CD4-positive, alpha-beta memory T cell (primary cell): ENCODE measurements at regions not wholly inside any gene's neighbourhood (a gene's known extent, or its start where the extent isn't known, plus 50 kb on each side); places are given as distances from the start of the nearest gene placed in this dataset.

Experiments used
- CTCF ChIA-PET: fragments of 350-600 bp; sonication (Branson Sonifier 250); formaldehyde crosslinking; loops from one replicate; lab custom pipeline; 2021; ENCODE audit warnings: inconsistent platforms; ENCODE audit not compliant: partially characterized antibody; lab: Charles Lee
- POLR2A ChIA-PET: fragments of 350-600 bp; sonication (Branson Sonifier 250); formaldehyde crosslinking; loops from one replicate; lab custom pipeline; 2021; ENCODE audit not compliant: partially characterized antibody; lab: Charles Lee
- DNase-seq, 5 donors: peaks; one replicate each; pipeline versions ENCODE4 v3.0.0 to v3.0.0-alpha.2; 2020 to 2022; ENCODE audit warnings: mixed read lengths in 1 of 5
- H3K27ac ChIP-seq: one replicate; pipeline ENCODE4 v1.7.0; 2013; ENCODE audit warnings: low read depth, low read length
- H3K27me3 ChIP-seq: 2 replicates; pipeline ENCODE4 v1.7.0; 2013; ENCODE audit warnings: mild to moderate bottlenecking, low read length, moderate library complexity; ENCODE audit not compliant: insufficient read depth
- H3K36me3 ChIP-seq: 2 replicates; pipeline ENCODE4 v1.7.0; 2013; ENCODE audit warnings: mild to moderate bottlenecking, low read length, moderate library complexity; ENCODE audit not compliant: insufficient read depth
- H3K4me1 ChIP-seq: 2 replicates; pipeline ENCODE4 v1.7.0; 2013; ENCODE audit warnings: mild to moderate bottlenecking, low read length, moderate library complexity; ENCODE audit not compliant: insufficient read depth
- H3K4me3 ChIP-seq, 2 donors: one replicate each; pipeline ENCODE4 v1.7.0; 2013; ENCODE audit warnings: low read length in 2 of 2, mild to moderate bottlenecking in 1 of 2
- H3K9me3 ChIP-seq, 2 donors: one replicate each; pipeline ENCODE4 v1.7.0; 2013; ENCODE audit warnings: low read length in 2 of 2, control low read depth in 1 of 2; ENCODE audit not compliant: control insufficient read depth in 1 of 2
- H3K27ac Mint-ChIP-seq, 7 donors: one replicate each; pipeline ENCODE4 v1.8.0; 2020 to 2021; ENCODE audit warnings: mixed read lengths in 7 of 7, mild to moderate bottlenecking in 6 of 7, inconsistent platforms in 3 of 7, moderate library complexity in 3 of 7
- H3K27me3 Mint-ChIP-seq, 2 donors: one replicate each; pipeline ENCODE4 v1.8.0; 2020 to 2021; ENCODE audit warnings: mixed read lengths in 2 of 2
- H3K36me3 Mint-ChIP-seq, 2 donors: one replicate each; pipeline ENCODE4 v1.8.0; 2020 to 2021; ENCODE audit warnings: mixed read lengths in 2 of 2, inconsistent platforms in 1 of 2, mild to moderate bottlenecking in 1 of 2
- H3K4me1 Mint-ChIP-seq, 4 donors: one replicate each; pipeline ENCODE4 v1.8.0; 2020 to 2021; ENCODE audit warnings: mixed read lengths in 4 of 4, mild to moderate bottlenecking in 1 of 4
- H3K4me3 Mint-ChIP-seq, 8 donors: one replicate each; pipeline ENCODE4 v1.8.0; 2020 to 2021; ENCODE audit warnings: mixed read lengths in 8 of 8, mild to moderate bottlenecking in 7 of 8, moderate library complexity in 6 of 8, inconsistent platforms in 3 of 8
- H3K9me3 Mint-ChIP-seq, 8 donors: one replicate each; pipeline ENCODE4 v1.8.0; 2020 to 2021; ENCODE audit warnings: mixed read lengths in 8 of 8, mild to moderate bottlenecking in 5 of 8, inconsistent platforms in 3 of 8, moderate library complexity in 1 of 8
- intact Hi-C: fragments of 100-400 bp; cut with micrococcal nuclease; formaldehyde crosslinking; loops from one replicate; pipeline ENCODE4 v1.15.1; 2023

GRCh38 chr2:217539126-217539525 is 463.7 kb downstream of the TNS1 start:
- ChIA-PET CTCF (no interaction called here), POLR2A (no interaction called here)
- DNase-seq: no peak
- H3K27ac Mint-ChIP-seq: no peak overlapping the region
- H3K27me3 Mint-ChIP-seq: peaks cover 0 to 3% of the 10 kb centered on the region in 2 donors
- intact Hi-C loops: no loop called here
- H3K4me1 ChIP-seq: no peaks in the 10 kb centered on the region
- no peak overlapping the region for H3K4me3 ChIP-seq
- no peak overlapping the region for H3K27ac ChIP-seq
- H3K9me3 Mint-ChIP-seq: peaks cover 0 to 14% (median 8%) of the 10 kb centered on the region in 8 donors
- H3K36me3 Mint-ChIP-seq: peaks cover 5 to 15% of the 10 kb centered on the region in 2 donors
- no peaks in the 10 kb centered on the region for H3K4me1 Mint-ChIP-seq
- no peaks in the 10 kb centered on the region for H3K27me3 ChIP-seq
- H3K9me3 ChIP-seq: no peaks in the 10 kb centered on the region
- H3K36me3 ChIP-seq: no peaks in the 10 kb centered on the region
- no peak overlapping the region for H3K4me3 Mint-ChIP-seq

GRCh38 chr2:217538719-217539118 is 464.1 kb downstream of the TNS1 start:
- no peak for DNase-seq
- POLR2A ChIA-PET: no interaction called here
- H3K9me3 ChIP-seq: no peaks in the 10 kb centered on the region
- Mint-ChIP-seq H3K27me3 (peaks cover 0 to 3% of the 10 kb centered on the region in 2 donors), H3K27ac (no peak overlapping the region), H3K36me3 (peaks cover 4 to 15% of the 10 kb centered on the region in 2 donors), H3K4me3 (no peak overlapping the region), H3K9me3 (peaks cover 0 to 12% (median 6%) of the 10 kb centered on the region in 8 donors), H3K4me1 (no peaks in the 10 kb centered on the region)
- CTCF ChIA-PET: no interaction called here
- H3K27me3 ChIP-seq: no peaks in the 10 kb centered on the region
- no peak overlapping the region for H3K27ac ChIP-seq
- H3K36me3 ChIP-seq: no peaks in the 10 kb centered on the region
- intact Hi-C loops: no loop called here
- H3K4me3 ChIP-seq: no peak overlapping the region
- H3K4me1 ChIP-seq: no peaks in the 10 kb centered on the region

DNA sequence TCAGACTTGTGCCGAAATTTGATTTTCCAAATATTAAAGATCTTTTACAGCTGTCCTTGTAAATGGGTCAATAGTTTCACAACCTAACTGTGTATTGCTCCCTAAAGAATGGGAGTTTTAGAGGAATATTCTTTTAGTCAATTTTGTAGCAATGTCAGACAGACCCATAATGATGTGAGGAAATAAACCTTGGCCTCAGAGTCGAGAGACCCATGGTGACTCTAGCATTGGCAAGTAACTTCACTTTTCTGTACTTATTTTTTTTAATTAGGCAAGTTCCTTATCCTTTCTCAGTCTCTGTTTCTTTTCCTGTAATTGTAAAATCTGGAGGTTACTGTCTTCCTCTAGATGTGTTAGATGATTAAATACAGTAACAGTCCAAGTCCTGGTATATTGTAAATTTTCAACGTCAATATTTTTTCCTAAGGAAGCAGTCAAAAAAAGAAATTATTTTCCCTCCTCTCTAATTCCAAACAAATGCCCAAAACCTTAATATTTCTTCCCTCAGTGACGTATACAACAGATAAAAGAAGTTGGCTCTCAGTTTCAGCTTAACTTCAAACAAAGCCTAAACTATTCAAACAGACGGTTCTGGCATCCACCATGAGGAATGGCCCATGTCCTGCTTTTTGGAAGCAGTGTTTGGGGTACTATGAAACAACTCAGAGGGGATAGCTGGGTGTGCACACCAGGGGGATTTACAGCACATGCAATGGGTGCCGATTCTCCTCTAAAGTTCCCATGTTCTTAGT is 466.7 kb downstream of the TNS1 start:
- Histone ChIP-seq H3K27me3 (no peaks in the 10 kb centered on the region), H3K36me3 (no peaks in the 10 kb centered on the region), H3K9me3 (no peaks in the 10 kb centered on the region), H3K4me1 (no peaks in the 10 kb centered on the region), H3K27ac (no peak overlapping the region), H3K4me3 (no peak overlapping the region)
- Mint-ChIP-seq H3K4me1 (no peaks in the 10 kb centered on the region), H3K4me3 (no peak overlapping the region), H3K9me3 (peaks cover 0 to 5% (median 0%) of the 10 kb centered on the region in 8 donors), H3K27me3 (peaks cover 0 to 3% of the 10 kb centered on the region in 2 donors), H3K27ac (no peak overlapping the region), H3K36me3 (no peaks in the 10 kb centered on the region)
- CTCF ChIA-PET: no interaction called here
- DNase-seq: no peak
- intact Hi-C loops: no loop called here
- POLR2A ChIA-PET: no interaction called here

- Histone ChIP-seq H3K27ac (no peak overlapping the region), H3K4me3 (no peak overlapping the region), H3K36me3 (no peaks in the 10 kb centered on the region), H3K27me3 (no peaks in the 10 kb centered on the region), H3K9me3 (no peaks in the 10 kb centered on the region), H3K4me1 (no peaks in the 10 kb centered on the region)
- Mint-ChIP-seq H3K9me3 (peaks cover 0 to 4% (median 0%) of the 10 kb centered on the region in 8 donors), H3K4me1 (no peaks in the 10 kb centered on the region), H3K4me3 (no peak overlapping the region), H3K36me3 (no peaks in the 10 kb centered on the region), H3K27ac (no peak overlapping the region), H3K27me3 (no peaks in the 10 kb centered on the region)
- CTCF ChIA-PET: no interaction called here
- no peak for DNase-seq
- POLR2A ChIA-PET: no interaction called here
- intact Hi-C loops: no loop called here
Measured at GRCh38 chr2:217530392-217531090, 472.3 kb downstream of the TNS1 start.

DNA sequence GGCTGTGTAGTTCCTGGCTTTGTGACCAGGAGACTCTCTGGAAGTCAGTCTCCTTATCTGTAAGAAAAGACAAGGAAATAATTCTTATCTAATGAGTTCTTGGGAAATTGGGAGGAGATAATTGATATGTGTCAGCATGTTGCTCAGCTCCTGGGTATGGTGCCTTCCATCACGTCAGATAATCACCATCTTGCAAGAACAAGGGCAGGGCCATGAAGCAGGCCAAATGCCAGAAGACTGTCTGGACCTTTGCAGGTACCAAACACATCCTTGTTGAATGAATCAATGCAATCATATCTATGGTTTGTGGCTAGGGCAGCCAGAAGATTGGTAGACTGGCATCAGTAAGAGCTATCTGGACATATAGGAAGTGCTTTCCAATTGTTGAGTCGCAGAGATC is 473.5 kb downstream of the TNS1 start:
- Histone ChIP-seq H3K4me1 (no peaks in the 10 kb centered on the region), H3K4me3 (no peak overlapping the region), H3K36me3 (no peaks in the 10 kb centered on the region), H3K27ac (no peak overlapping the region), H3K9me3 (no peaks in the 10 kb centered on the region), H3K27me3 (no peaks in the 10 kb centered on the region)
- Mint-ChIP-seq H3K27ac (no peak overlapping the region), H3K4me1 (no peaks in the 10 kb centered on the region), H3K9me3 (peaks cover 0 to 4% (median 0%) of the 10 kb centered on the region in 8 donors), H3K4me3 (no peak overlapping the region), H3K36me3 (no peaks in the 10 kb centered on the region), H3K27me3 (no peaks in the 10 kb centered on the region)
- ChIA-PET POLR2A (no interaction called here), CTCF (interaction anchor here (0.6 kb wide), 1 partner anchor 203 kb away, joined by 3 read pairs; no protein-coding TSS in a partner anchor)
- no peak for DNase-seq
- intact Hi-C loops: no loop called here

DNA sequence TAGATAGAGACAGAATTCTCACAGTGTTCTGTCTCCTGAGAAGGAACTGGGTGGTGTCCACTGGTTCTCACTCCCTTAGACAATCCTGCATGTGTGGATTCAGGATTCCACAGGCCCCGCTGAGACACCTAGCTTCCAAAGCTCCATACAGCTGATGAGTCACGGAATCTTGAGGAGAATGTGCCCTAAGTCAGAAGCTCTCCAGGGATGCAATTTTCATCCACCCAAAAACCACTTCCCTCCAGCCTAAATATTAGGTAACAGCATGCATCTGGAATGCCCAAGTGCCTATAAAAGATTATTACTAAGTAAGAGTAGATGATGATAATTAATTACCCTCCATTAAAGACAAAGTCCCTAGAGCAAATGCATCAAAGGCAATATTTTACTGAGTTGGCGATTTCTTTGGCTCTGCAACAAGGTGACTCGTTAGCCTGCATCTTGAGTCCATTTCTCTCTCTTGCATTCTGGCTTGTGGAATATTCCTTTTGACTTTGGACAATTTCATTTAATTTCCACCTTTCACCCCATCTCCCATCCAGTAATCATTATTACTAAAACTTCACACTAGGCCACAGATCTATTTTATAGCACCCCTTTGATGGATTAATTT is 475.1 kb downstream of the TNS1 start:
- ChIA-PET POLR2A (interaction anchor here (0.6 to 0.7 kb wide), 2 partner anchors 14 to 1514 kb away, joined by 3 to 5 read pairs; partner anchors contain the start of gene MREG), CTCF (no interaction called here)
- H3K4me1 ChIP-seq: no peaks in the 10 kb centered on the region
- H3K27me3 ChIP-seq: no peaks in the 10 kb centered on the region
- Mint-ChIP-seq H3K4me3 (no peak overlapping the region), H3K9me3 (peaks cover 0 to 4% (median 0%) of the 10 kb centered on the region in 8 donors), H3K36me3 (no peaks in the 10 kb centered on the region), H3K27ac (no peak overlapping the region), H3K27me3 (no peaks in the 10 kb centered on the region), H3K4me1 (no peaks in the 10 kb centered on the region)
- intact Hi-C loops: no loop called here
- no peak for DNase-seq
- no peak overlapping the region for H3K4me3 ChIP-seq
- no peaks in the 10 kb centered on the region for H3K36me3 ChIP-seq
- H3K27ac ChIP-seq: no peak overlapping the region
- no peaks in the 10 kb centered on the region for H3K9me3 ChIP-seq

GRCh38 chr2:217525076-217525475 is 477.7 kb downstream of the TNS1 start:
- no peaks in the 10 kb centered on the region for H3K27me3 Mint-ChIP-seq
- H3K9me3 Mint-ChIP-seq: peaks cover 0 to 1% (median 0%) of the 10 kb centered on the region in 8 donors
- Histone ChIP-seq H3K27me3 (no peaks in the 10 kb centered on the region), H3K9me3 (no peaks in the 10 kb centered on the region), H3K36me3 (no peaks in the 10 kb centered on the region), H3K4me3 (no peak overlapping the region), H3K27ac (no peak overlapping the region), H3K4me1 (no peaks in the 10 kb centered on the region)
- POLR2A ChIA-PET: no interaction called here
- H3K4me3 Mint-ChIP-seq: no peak overlapping the region
- CTCF ChIA-PET: no interaction called here
- H3K27ac Mint-ChIP-seq: no peak overlapping the region
- no peaks in the 10 kb centered on the region for H3K4me1 Mint-ChIP-seq
- intact Hi-C loops: no loop called here
- no peaks in the 10 kb centered on the region for H3K36me3 Mint-ChIP-seq
- DNase-seq: no peak
